H9 (cell line): ENCODE measurements at regions not wholly inside any gene's neighbourhood (a gene's known extent, or its start where the extent isn't known, plus 50 kb on each side); places are given as distances from the start of the nearest gene placed in this dataset.

Experiments
- DNase-seq: peaks from one replicate; pipeline ENCODE4 v3.0.0-alpha.2; 2017
- H2AFZ ChIP-seq: one replicate; pipeline ENCODE4 v1.6.1; 2013; ENCODE audit warnings: mild to moderate bottlenecking, low read length, control low read depth, moderate library complexity
- H2AK5ac ChIP-seq: 2 replicates; pipeline ENCODE4 v1.6.1; 2013; ENCODE audit warnings: low read length, control low read depth, mixed read lengths; ENCODE audit not compliant: insufficient read length
- H2BK120ac ChIP-seq: one replicate; pipeline ENCODE4 v1.6.1; 2013; ENCODE audit warnings: low read depth, mild to moderate bottlenecking, low read length, control low read depth, inconsistent platforms; ENCODE audit not compliant: poor library complexity, severe bottlenecking
- H2BK12ac ChIP-seq: 2 replicates; pipeline ENCODE4 v1.6.1; 2013; ENCODE audit warnings: low read length, control low read depth, mixed read lengths, low read depth; ENCODE audit not compliant: insufficient read length
- H2BK15ac ChIP-seq: 2 replicates; pipeline ENCODE4 v1.6.1; 2013; ENCODE audit warnings: low read depth, low read length, control low read depth
- H2BK20ac ChIP-seq: one replicate; pipeline ENCODE4 v1.6.1; 2013; ENCODE audit warnings: low read depth, mild to moderate bottlenecking, low read length, control low read depth, inconsistent platforms; ENCODE audit not compliant: poor library complexity, severe bottlenecking
- H2BK5ac ChIP-seq: 2 replicates; pipeline ENCODE4 v1.6.1; 2013; ENCODE audit warnings: low read length, control low read depth, mixed read lengths; ENCODE audit not compliant: insufficient read length
- H3K14ac ChIP-seq: 2 replicates; pipeline ENCODE4 v1.6.1; 2013; ENCODE audit warnings: low read length, control low read depth; ENCODE audit not compliant: insufficient read depth
- H3K18ac ChIP-seq: 2 replicates; pipeline ENCODE4 v1.6.1; 2013; ENCODE audit warnings: low read depth, mild to moderate bottlenecking, mixed read lengths, low read length, control low read depth; ENCODE audit not compliant: insufficient read length
- H3K23ac ChIP-seq: 2 replicates; pipeline ENCODE4 v1.6.1; 2013; ENCODE audit warnings: low read length, control low read depth, mixed read lengths, low read depth; ENCODE audit not compliant: insufficient read length
- H3K23me2 ChIP-seq: 2 replicates; pipeline ENCODE4 v1.6.1; 2013; ENCODE audit warnings: low read depth, mild to moderate bottlenecking, mixed read lengths, low read length, control low read depth; ENCODE audit not compliant: insufficient read length, poor library complexity, severe bottlenecking
- H3K27ac ChIP-seq: 2 replicates; pipeline ENCODE4 v1.5.1; 2013; ENCODE audit warnings: low read length, control low read depth, mixed read lengths, low read depth; ENCODE audit not compliant: insufficient read length
- H3K27me3 ChIP-seq: 2 replicates; pipeline ENCODE4 v1.6.1; 2013; ENCODE audit warnings: low read length, control low read depth, inconsistent platforms; ENCODE audit not compliant: insufficient read depth
- H3K4ac ChIP-seq: 2 replicates; pipeline ENCODE4 v1.6.1; 2013; ENCODE audit warnings: low read depth, mild to moderate bottlenecking, control low read depth, inconsistent platforms, low read length, moderate library complexity
- H3K4me1 ChIP-seq: 2 replicates; pipeline ENCODE4 v1.6.1; 2013; ENCODE audit warnings: low read length, control low read depth, inconsistent platforms; ENCODE audit not compliant: insufficient read depth
- H3K4me2 ChIP-seq: 2 replicates; pipeline ENCODE4 v1.6.1; 2013; ENCODE audit warnings: low read length, control low read depth, mixed read lengths; ENCODE audit not compliant: insufficient read length, insufficient read depth
- H3K56ac ChIP-seq: 2 replicates; pipeline ENCODE4 v1.6.1; 2013; ENCODE audit warnings: low read depth, mild to moderate bottlenecking, mixed read lengths, low read length, control low read depth; ENCODE audit not compliant: insufficient read length
- H3K79me1 ChIP-seq: 2 replicates; pipeline ENCODE4 v1.6.1; 2013; ENCODE audit warnings: low read depth, mild to moderate bottlenecking, moderate library complexity, low read length, control low read depth, inconsistent platforms; ENCODE audit not compliant: insufficient read depth, poor library complexity, severe bottlenecking
- H3K79me2 ChIP-seq: 2 replicates; pipeline ENCODE4 v1.6.1; 2013; ENCODE audit warnings: low read length, control low read depth, inconsistent platforms; ENCODE audit not compliant: insufficient read depth
- H3K9ac ChIP-seq: 2 replicates; pipeline ENCODE4 v1.6.1; 2013; ENCODE audit warnings: low read length, control low read depth, mixed read lengths; ENCODE audit not compliant: insufficient read length; ENCODE audit errors: extremely low read depth
- H3K9me3 ChIP-seq: one replicate; pipeline ENCODE4 v1.6.1; 2013; ENCODE audit warnings: low read depth, low read length, inconsistent platforms; ENCODE audit not compliant: control insufficient read depth
- H3T11ph ChIP-seq: one replicate; pipeline ENCODE4 v1.6.1; 2013; ENCODE audit warnings: mild to moderate bottlenecking, low read length, control low read depth, inconsistent platforms
- H4K20me1 ChIP-seq: one replicate; pipeline ENCODE4 v1.6.1; 2013; ENCODE audit not compliant: control insufficient read depth, insufficient read length, insufficient read depth
- H4K5ac ChIP-seq: 2 replicates; pipeline ENCODE4 v1.6.1; 2013; ENCODE audit warnings: low read depth, mild to moderate bottlenecking, mixed read lengths, low read length, control low read depth; ENCODE audit not compliant: insufficient read length
- H4K8ac ChIP-seq: replicated peaks from 2 replicates; pipeline ENCODE4 v1.6.1; 2013; ENCODE audit warnings: low read length, control low read depth, mixed read lengths, low read depth; ENCODE audit not compliant: insufficient read length
- H4K91ac ChIP-seq: 2 replicates; pipeline ENCODE4 v1.6.1; 2013; ENCODE audit warnings: low read depth, mild to moderate bottlenecking, moderate library complexity, mixed read lengths, low read length, control low read depth; ENCODE audit not compliant: insufficient read length
- H3K27ac Mint-ChIP-seq, 3 experiments: 2 replicates in 2 of 3; 3 replicates in 1 of 3; pipeline ENCODE4 v1.8.0; 2020 to 2021; ENCODE audit warnings: mixed read lengths in 3 of 3, mild to moderate bottlenecking in 1 of 3, moderate library complexity in 1 of 3
- H3K27me3 Mint-ChIP-seq: 2 replicates; pipeline ENCODE4 v1.8.0; 2021; ENCODE audit warnings: low read depth, mild to moderate bottlenecking, moderate library complexity, mixed read lengths
- H3K36me3 Mint-ChIP-seq, 3 experiments: 2 replicates in 2 of 3; 3 replicates in 1 of 3; pipeline ENCODE4 v1.8.0; 2020 to 2021; ENCODE audit warnings: low read depth in 3 of 3, mixed read lengths in 3 of 3; ENCODE audit not compliant: insufficient read depth in 1 of 3
- H3K4me1 Mint-ChIP-seq, 2 experiments: 2 replicates each; pipeline ENCODE4 v1.8.0; 2020; ENCODE audit warnings: mixed read lengths in 2 of 2
- H3K4me3 Mint-ChIP-seq, 2 experiments: 2 replicates in 1 of 2; 3 replicates in 1 of 2; pipeline ENCODE4 v1.8.0; 2020 to 2021; ENCODE audit warnings: mild to moderate bottlenecking in 2 of 2, mixed read lengths in 2 of 2, moderate library complexity in 1 of 2
- H3K9me3 Mint-ChIP-seq, 2 experiments: 2 replicates in 1 of 2; 3 replicates in 1 of 2; pipeline ENCODE4 v1.8.0; 2020; ENCODE audit warnings: mild to moderate bottlenecking in 2 of 2, mixed read lengths in 2 of 2, moderate library complexity in 1 of 2
- CTCF ChIP-seq: fragments of 200-600 bp; sonication (generic); conservative IDR thresholded peaks from 3 replicates; pipeline ENCODE4 v1.8.0; 2021; ENCODE audit warnings: antibody characterized with exemption, mild to moderate bottlenecking
- WGBS: extraction: QIAGEN DNeasy Blood & Tissue Kit; methylation state at CpG from one replicate; pipeline ENCODE4 v1.1.7; 2013; ENCODE audit warnings: missing lambda C conversion rate, low lambda C conversion rate, mixed read lengths; ENCODE audit not compliant: insufficient read length; ENCODE audit errors: extremely low coverage; 5-methylcytosine and 5-hydroxymethylcytosine counted together

GRCh38 chr20:18908109-18908508 is 94.5 kb downstream of the SCP2D1 start:
- no peak overlapping the region for H3K4me2 ChIP-seq
- no peaks in the 10 kb centered on the region; a peak in 1 of 5 replicates for H3K9me3 Mint-ChIP-seq
- no peak overlapping the region for H3K56ac ChIP-seq
- TF ChIP-seq CTCF = no peak
- H2BK15ac ChIP-seq = no peak overlapping the region
- no peaks in the 10 kb centered on the region for H4K20me1 ChIP-seq
- peaks cover 39 to 40% of the 10 kb centered on the region in 2 experiments for H3K4me1 Mint-ChIP-seq
- WGBS = no CpG with 5 or more reads among the region's 3 CpGs
- no peaks in the 10 kb centered on the region for H3K36me3 Mint-ChIP-seq
- H3K23me2 ChIP-seq = no peaks in the 10 kb centered on the region
- no peak overlapping the region for H3K27ac Mint-ChIP-seq
- H2AFZ ChIP-seq = no peak overlapping the region
- H3K27me3 ChIP-seq = no peaks in the 10 kb centered on the region
- no peaks in the 10 kb centered on the region for H3K79me2 ChIP-seq
- H3K9ac ChIP-seq = no peak overlapping the region
- H4K5ac ChIP-seq = no peak overlapping the region
- H3K18ac ChIP-seq = no peak overlapping the region
- no peak overlapping the region for H2BK120ac ChIP-seq
- no peak overlapping the region for H3K23ac ChIP-seq
- no peak overlapping the region for H2AK5ac ChIP-seq
- H2BK12ac ChIP-seq = no peak overlapping the region
- H3K4me3 Mint-ChIP-seq = no peak overlapping the region
- H3K4ac ChIP-seq = no peak overlapping the region
- no peak overlapping the region for H3T11ph ChIP-seq
- no peaks in the 10 kb centered on the region for H3K9me3 ChIP-seq
- H3K27ac ChIP-seq = no peak overlapping the region
- no peak overlapping the region for H3K14ac ChIP-seq
- H3K79me1 ChIP-seq = no peaks in the 10 kb centered on the region
- H2BK20ac ChIP-seq = no peak overlapping the region
- H3K27me3 Mint-ChIP-seq = no peaks in the 10 kb centered on the region
- H4K8ac ChIP-seq = no peak overlapping the region
- no peak for DNase-seq
- H2BK5ac ChIP-seq = no peak overlapping the region
- no peak overlapping the region for H4K91ac ChIP-seq
- peaks cover 3% of the 10 kb centered on the region; the same call in 1 of the 2 replicates for H3K4me1 ChIP-seq
